ENCODE measurements at regions not wholly inside any gene's neighbourhood (a gene's known extent, or its start where the extent isn't known, plus 50 kb on each side); places are given as distances from the start of the nearest gene placed in this dataset.
"Not testable (repeated sequence)": the region's sequence is repeated elsewhere in the genome, so short reads cannot be mapped to it uniquely, and the experiment has no call there.

GRCh38 chr6:49274809-49275769, 188.0 kb downstream of the MMUT start:
- H3K79me2 ChIP-seq (ENCODE audit: control insufficient read depth, insufficient read depth, low read length); H3K27me3 ChIP-seq (replicated peaks in 1 of 2; ENCODE audit: control insufficient read depth in 2 of 2, insufficient read depth in 2 of 2, low read length in 1 of 2); H3K4me3 ChIP-seq; H3K9me3 ChIP-seq (replicated peaks; ENCODE audit: control insufficient read depth, insufficient read depth, low read length); intact Hi-C loops (cut with micrococcal nuclease; ENCODE audit: unreplicated experiment); FAIRE-seq; CTCF ChIA-PET; H4K20me1 ChIP-seq (ENCODE audit: control insufficient read depth, insufficient read depth); ATAC-seq; SMC1A ChIA-PET (ENCODE audit: uncharacterized antibody, unreplicated experiment); H3K9ac ChIP-seq (ENCODE audit: control insufficient read depth, insufficient read depth, low read length); in situ Hi-C loops (cut with MboI); POLR2A ChIA-PET; H2AFZ ChIP-seq (ENCODE audit: control insufficient read depth, low read depth, low read length); H3K27ac ChIP-seq (ENCODE audit: control insufficient read depth, insufficient read depth); H3K36me3 ChIP-seq (ENCODE audit: control insufficient read depth in 2 of 2, insufficient read depth in 2 of 2, low read length in 1 of 2); H3K4me2 ChIP-seq (ENCODE audit: control insufficient read depth, insufficient read depth); RAD21 ChIA-PET (ENCODE audit: unreplicated experiment); H3K4me1 ChIP-seq (ENCODE audit: control insufficient read depth, insufficient read depth, low read length); BruUV-seq (replicated peaks); DNase-seq (ENCODE audit: low read depth, low spot score): not testable (repeated sequence)
- WGBS (ENCODE audit: insufficient coverage, insufficient replicate concordance, low lambda C conversion rate, missing lambda C conversion rate): 42% methylated on average over 27 of the region's 27 CpGs

DNA sequence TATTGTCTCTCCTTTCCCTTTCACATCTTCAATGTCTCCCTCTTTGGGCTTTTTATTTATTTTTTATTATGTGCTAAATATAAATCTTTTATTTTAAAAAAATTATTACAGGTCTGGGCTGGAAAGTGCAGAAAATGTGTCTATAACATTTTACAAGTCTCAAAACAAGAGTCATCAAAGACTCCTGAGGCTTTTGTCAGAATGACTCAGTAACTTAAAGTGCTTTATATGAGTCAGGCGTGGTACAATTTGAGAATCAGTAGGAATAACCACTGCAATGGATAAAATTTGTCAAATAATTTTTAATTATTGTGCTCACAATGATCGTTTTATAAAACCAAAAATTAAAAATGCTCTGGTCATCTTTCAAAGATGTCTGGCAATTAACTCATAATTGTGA, 193.9 kb downstream of the MMUT start:
- no peak for FAIRE-seq
- Histone ChIP-seq H2AFZ (ENCODE audit: control insufficient read depth, low read depth, low read length) (no peak overlapping the region), H3K27me3 (replicated peaks in 1 of 2; ENCODE audit: control insufficient read depth in 2 of 2, insufficient read depth in 2 of 2, low read length in 1 of 2) (no peaks in the 10 kb centered on the region), H4K20me1 (ENCODE audit: control insufficient read depth, insufficient read depth) (no peaks in the 10 kb centered on the region), H3K9ac (ENCODE audit: control insufficient read depth, insufficient read depth, low read length) (no peak overlapping the region), H3K27ac (ENCODE audit: control insufficient read depth, insufficient read depth) (no peak overlapping the region), H3K79me2 (ENCODE audit: control insufficient read depth, insufficient read depth, low read length) (no peaks in the 10 kb centered on the region), H3K4me2 (ENCODE audit: control insufficient read depth, insufficient read depth) (no peak overlapping the region), H3K36me3 (ENCODE audit: control insufficient read depth in 2 of 2, insufficient read depth in 2 of 2, low read length in 1 of 2) (no peaks in the 10 kb centered on the region), H3K4me1 (ENCODE audit: control insufficient read depth, insufficient read depth, low read length) (no peaks in the 10 kb centered on the region), H3K4me3 (no peak overlapping the region), H3K9me3 (replicated peaks; ENCODE audit: control insufficient read depth, insufficient read depth, low read length) (no peaks in the 10 kb centered on the region; the same call in 2 of the 3 replicates)
- ATAC-seq: no peak
- intact Hi-C loops (cut with micrococcal nuclease; ENCODE audit: unreplicated experiment): no loop called here
- 0% methylated on average over 2 of the region's 2 CpGs for WGBS (ENCODE audit: insufficient coverage, insufficient replicate concordance, low lambda C conversion rate, missing lambda C conversion rate)
- ChIA-PET CTCF (interaction anchor here (1.4 kb wide), 1 partner anchor 10 kb away, joined by 4 read pairs; no protein-coding TSS in a partner anchor), POLR2A (no interaction called here), SMC1A (ENCODE audit: uncharacterized antibody, unreplicated experiment) (no interaction called here), RAD21 (ENCODE audit: unreplicated experiment) (no interaction called here)
- in situ Hi-C loops (cut with MboI): no loop called here
- no peak for DNase-seq (ENCODE audit: low read depth, low spot score)
- TF ChIP-seq ZNF384 (IDR thresholded peaks at IDR 0.05; ENCODE audit: borderline replicate concordance, low read depth, low read length): no peak
- no TSS peak for BruUV-seq (replicated peaks)

All from GM12878 (cell line).